Activated CD4-positive, alpha-beta T cell treated with anti-CD3 and anti-CD28 coated beads, Interleukin-2, amount 50 U/mL, for 48 hours (primary cell): ENCODE measurements at regions not wholly inside any gene's neighbourhood (a gene's known extent, or its start where the extent isn't known, plus 50 kb on each side); places are given as distances from the start of the nearest gene placed in this dataset.

Experiments
- DNase-seq, 2 experiments: peaks; one replicate each; pipeline ENCODE4 v3.0.0-alpha.2; 2020

DNA sequence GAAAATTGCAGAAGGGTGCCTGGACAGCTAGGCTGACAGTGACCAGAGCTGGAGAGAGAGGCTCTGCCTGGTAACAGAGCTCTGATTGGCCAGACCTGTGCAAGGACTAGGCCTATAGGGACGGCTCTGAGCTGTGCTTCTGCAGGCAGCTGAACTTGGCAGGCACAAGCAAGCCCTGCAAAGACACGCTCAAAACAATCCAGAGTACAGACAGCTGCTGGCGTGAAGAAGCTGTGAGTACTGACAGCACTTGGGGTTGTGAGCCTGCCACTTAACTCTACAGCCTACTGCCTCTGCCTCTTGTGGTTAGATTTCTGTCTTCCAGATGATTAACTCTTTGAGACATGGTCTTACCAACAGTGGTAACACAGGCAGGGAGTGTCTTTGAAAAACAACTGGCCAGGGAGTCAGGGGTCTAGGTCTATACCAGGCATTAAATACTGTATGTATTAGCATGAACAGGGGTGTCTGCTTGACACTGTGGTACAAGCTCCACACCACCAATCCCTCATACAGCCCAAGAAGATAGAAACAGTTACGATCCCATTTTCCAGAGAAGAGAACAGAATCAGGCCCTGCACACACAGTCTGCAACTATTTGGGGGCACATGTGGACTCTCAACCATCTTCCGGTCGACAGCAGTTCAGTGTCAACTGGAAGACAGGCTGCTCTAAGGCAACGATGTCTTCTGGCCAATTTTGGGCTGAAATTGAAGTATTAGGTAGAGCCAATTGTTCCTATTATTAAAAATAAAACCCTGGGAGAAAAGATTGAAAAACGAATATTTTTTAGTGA, 568.4 kb downstream of the TNS1 start:
- DNase-seq = no peak

DNA sequence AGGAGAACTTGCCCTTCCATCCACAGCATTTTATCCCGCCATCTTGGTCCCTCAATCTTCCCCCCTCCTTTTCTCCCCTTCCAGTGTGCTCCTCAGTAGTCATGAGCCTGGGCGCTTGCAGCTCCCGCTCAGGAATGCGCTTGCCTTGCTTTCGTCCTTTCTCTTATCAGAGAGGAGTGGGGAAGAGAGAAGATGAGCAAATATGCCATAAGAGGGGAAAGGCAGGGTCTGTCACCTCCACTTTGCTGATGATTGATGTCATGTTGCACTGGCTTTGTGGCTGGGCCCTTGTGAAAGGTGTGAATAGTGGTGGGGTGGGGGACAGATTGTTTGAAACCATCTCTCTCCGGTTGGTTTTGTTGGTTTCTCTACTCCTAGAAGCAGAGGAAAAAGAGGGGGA, 569.3 kb downstream of the TNS1 start:
- no peak for DNase-seq

DNA sequence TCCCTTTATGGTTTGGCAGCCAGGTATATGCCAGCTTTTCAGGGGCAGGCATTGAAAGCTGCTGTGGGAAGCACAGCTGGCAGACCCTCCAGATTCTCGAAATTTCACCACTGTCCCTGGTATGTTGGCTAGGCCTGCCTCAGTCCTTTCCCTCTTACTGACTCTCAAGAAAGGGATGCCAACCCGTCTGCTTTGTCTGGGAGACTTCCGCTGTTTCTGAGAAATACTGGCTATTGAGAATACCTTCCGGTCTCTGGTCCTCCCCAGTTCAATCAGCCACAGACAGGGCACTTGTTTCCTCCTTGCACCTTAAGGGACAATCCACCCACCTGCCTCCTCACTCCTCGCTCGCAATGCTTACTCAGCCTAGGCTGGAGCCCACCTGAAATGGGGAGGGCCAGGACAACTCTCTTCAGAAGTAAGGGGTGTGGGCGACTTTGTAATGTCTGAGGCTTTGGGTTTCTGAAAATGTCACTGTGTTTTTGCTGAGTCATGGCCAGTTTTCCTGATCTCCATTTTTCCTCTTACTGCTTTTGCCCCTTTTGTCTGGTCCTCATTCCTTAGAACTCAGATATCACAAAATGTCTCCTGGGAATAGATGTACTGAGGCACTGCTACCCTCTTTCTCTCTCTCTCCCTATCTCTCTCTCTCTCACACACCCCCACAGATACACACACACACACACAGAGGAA, 571.1 kb downstream of the TNS1 start:
- DNase-seq = no peak

DNA sequence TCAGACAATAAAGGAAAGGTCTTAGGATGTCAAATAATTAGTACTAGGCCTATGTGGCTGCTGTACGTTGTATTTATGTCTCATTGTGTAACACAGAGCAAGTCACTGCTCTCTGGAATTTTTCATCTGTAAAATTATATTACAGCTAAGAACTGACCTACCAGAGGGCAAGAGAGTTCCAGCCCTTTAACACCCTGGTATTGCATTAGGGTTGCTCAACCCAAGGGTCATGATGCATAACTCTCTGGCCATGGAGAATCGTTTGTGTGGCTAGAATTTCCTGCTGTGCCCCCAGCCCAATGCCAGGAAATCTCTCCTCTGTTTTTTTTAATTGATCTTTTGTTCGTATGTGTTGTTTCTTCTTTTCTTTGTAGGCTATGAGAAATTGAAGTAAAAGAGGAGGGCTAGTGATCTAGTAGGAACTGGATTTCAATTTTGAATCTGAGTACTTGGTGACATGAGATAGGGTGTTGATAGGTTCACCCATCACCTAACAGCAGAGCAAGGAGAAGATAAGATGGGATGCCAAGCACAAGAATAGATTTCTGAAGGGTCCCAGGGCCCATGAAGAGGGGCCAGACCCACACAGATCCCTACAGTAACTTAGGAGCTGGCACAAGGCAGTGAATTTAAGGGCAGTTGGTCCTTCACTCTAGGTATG, 571.2 kb upstream of the TNP1 start:
- DNase-seq = no peak

DNA sequence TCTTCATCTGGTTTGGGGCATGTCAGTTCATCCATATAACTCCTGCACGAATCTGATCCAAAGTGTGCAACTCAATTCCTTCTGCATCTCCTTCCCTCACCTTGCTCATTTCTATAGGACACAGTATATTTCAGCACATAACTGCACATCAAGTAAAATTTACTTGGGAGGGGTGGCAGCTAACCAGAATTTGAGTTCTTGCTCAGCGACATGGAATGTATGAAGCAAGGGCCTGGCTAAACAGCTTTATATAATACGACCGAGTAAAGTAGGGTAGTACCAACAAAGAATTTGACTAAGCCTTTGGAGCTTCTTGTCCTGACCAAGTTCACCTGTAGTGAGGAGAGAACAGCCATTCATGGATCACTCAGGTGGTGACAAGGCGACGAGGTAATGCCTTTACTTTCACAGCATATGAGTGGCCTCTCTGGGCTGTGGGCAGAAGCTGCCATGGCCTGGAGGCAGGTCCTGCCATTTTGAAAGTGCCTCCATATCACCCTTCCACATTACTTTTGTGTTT, 570.2 kb upstream of the TNP1 start:
- no peak for DNase-seq

DNA sequence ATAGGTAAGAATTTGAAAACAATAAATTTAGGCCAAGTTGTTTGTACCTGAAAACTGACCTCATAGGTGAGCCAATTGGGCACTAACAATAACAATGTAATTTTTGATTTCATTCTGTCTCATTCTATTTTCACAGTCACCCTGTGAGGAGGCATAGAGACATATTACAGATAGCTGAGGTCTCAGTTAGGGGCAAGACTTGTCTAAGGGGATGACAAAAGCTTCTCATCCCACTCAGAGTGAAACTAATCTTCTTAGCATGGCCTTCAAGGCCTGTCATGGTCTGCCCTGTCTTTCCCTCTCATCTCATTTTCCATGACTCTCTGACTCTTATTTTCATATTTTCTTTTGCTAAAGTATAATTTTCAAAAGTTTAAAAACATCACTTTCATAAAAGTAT, 562.0 kb upstream of the TNP1 start:
- no peak for DNase-seq

DNA sequence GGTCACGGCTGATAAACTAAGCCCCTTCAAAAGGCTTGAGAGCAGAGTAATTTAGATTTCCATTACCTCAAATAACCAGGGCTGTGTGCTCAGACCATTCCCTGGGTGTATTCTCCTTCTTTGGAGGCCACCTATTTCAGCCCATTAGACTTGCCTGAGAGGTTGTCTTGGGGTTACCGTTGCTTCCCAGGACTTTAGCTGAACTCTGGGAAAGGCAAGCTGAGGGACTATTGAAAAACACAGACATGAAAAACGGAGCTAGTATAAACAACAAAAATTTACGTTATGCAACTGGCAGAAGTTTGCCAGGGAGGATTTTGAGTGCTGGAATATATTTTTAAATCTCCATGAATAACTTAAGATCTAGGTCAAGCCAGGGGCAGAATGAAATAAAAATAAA, 561.0 kb upstream of the TNP1 start:
- no peak for DNase-seq

DNA sequence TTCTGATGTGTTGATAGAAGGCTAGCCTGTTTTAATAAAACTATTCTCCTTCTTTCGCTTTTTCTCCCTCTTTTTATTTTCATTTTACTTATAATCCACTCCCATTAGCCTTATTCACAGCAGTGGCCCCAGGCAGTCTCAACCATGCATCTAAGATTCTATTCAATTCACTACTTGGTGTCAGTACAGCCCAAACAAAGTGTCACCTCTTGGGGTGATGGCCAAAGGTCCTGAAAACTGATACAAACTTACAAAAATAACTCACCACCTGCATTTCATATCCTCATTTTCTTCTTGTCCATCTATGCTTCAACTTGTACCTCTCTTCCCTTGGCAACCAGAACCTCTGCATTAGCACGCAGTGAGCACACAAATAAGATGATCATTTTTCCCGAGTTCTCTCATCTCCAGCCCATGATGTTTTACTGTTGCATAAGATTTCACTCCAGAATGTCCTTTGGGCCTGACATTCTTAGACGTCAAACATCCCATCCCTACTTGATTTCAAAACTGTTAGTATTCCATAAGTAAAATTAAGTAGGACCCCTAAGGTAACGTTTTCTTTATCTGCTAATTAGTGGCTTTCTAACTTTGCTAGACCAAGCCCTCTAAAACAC, 559.3 kb upstream of the TNP1 start:
- DNase-seq = no peak

DNA sequence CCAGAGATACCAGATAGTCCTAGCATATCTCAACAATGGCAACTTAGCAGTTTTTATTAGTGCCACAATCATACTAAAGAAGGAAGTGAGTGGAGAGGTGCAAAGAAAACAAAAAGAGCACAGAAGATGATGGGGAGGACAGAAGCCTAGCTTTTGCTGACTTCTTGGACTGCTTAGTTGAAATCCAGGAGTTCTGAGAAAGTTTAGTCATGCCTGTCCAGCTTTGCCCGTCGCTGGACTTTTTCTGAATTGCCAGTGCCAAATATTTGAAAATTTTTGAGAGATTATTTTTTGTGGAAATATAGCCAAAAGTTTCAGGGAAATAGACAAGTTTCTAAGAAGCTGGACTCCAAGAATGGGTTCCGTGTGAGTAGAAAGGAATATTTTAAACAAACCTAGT, 558.7 kb upstream of the TNP1 start:
- DNase-seq = no peak

DNA sequence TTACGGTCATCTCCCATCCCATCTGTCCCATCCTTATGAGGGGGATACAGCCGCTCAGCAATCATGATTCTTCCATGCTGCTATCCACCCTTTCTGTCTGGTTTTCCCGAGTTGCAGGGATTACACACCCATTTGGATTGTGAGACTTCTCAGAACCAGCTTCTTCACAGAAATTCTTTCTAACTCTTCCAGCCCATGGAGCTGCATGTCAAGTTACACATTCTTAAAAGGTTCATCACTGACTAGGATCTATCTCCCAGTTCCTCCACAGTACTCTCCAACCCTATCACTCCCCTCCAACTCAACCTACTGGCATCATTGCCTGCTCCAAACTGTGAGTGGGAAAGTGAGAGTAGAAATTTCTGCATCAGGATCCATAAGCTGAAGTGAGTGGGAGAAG, 558.2 kb upstream of the TNP1 start:
- no peak for DNase-seq

DNA sequence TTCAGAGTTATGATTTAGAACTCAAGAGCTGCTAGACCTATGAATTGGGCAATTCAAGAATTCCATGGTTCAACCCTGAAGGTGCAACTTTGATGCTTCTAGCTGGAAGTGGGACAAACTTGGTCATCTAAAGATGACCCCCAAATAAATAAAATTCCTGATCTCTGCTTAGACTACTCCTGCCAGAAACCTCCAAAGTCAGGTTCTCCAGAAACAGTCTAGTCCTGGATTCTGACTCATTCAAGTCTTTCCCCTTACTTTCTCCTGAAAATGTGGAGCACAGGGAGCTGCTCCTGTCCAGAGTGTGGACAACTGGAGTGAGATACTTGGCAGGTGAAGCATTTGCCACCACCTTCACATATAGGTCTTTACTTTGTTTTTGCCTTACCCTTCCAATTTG, 557.7 kb upstream of the TNP1 start:
- DNase-seq = no peak

DNA sequence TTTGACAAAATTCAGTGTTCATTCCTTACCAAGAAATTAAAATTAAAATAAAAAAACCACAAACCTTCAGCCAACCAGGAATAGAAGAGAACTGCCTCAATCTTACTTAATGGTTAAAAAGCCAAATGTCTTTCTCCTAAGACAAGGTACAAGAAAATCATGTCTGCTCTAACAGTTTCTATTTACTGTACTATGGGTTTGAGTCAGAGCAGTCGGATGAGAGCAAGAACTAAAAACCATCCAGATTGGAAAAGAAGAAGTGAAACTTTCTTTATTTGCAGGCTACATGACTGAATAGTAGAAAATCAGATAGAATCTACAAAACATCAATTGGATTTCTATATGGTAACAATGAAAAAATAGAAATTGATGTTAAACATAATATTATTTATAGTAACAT, 555.5 kb upstream of the TNP1 start:
- no peak for DNase-seq

DNA sequence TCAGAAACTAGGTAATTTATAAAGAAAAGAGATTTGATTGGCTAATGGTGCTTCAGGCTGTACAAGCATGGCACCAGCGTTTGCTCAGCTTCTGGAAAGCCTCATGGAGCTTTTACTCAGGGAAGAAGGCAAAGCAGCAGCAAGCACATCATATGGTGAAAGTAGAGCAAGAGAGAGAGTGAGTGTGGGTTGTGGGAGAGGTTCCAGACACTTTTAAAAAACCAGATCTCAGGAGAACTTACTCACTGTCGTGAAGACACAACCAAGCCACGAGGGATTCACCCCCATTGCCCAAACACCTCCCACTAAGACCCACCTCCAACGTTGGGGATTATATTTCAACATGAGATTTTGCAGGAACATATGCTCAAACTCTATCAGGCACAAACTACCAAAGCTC, 554.6 kb upstream of the TNP1 start:
- no peak for DNase-seq

DNA sequence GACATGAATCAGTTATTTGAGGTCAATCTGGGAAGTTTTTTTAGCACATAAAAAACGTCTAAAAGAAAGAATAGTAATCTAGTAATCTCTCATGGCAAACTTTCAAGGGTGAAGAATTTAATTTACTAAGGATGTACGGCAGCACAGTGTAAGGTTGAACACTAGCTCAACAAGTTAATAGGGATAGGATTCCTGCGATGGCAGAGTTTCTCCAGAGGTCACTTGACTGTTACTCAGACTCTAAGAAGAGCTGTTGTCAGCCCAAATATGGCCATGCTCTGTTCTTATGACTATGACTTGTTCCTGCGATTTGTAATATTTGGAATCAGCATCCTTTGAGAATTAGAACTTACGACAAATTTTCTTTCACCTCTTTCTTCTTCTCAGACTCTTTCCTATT, 553.3 kb upstream of the TNP1 start:
- DNase-seq = no peak

DNA sequence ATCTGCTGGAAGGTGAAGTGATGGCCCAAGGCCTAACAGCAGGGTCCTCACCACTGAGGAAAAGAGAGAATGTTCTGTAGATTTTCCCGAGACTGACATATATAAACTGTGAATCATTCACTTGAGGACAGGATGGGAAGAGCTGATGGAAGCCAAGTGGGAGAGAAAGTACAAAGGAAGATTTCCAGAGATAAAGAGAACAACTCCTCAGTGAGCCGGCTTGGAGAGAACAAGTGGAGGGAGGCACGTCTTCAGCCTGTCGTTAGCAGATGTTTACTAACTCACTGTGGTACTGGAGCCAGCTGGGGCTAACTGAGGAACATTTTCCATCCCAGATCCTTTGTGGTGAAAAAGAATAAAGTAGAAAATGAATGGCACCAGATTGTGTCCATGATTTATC, 552.9 kb upstream of the TNP1 start:
- DNase-seq = no peak

DNA sequence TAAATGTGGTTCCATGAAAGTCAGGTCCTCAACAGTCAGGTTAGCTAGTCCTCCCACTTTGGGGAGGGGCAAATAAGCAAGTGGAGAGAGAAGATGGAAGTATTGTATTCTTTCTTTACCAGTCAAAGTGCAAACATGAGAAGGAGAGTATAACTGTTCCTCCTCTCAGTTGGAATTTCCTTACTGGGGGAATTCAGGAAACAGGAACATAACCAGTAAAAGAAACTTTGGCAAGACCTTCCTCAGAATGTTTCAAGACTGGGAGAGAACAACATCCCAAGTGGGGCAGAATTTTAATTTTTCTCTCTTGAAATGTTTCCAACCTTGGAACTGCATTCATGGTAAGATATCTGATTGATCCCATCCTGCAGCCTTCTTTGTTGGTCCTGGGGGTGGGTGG, 552.4 kb upstream of the TNP1 start:
- no peak for DNase-seq

DNA sequence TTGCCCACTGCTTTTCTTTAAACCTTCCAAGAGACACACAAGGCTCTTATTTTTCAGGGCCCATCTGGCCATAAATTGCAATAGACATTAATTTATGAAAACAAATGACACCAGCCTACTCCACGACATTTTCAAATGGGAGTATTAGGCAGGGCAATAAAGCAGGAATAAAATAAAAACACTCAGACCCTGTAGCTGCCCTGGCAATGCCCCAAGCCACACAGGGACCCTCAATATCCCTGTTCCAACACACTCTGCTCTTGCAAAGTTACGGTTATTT, 550.8 kb upstream of the TNP1 start:
- no peak for DNase-seq

DNA sequence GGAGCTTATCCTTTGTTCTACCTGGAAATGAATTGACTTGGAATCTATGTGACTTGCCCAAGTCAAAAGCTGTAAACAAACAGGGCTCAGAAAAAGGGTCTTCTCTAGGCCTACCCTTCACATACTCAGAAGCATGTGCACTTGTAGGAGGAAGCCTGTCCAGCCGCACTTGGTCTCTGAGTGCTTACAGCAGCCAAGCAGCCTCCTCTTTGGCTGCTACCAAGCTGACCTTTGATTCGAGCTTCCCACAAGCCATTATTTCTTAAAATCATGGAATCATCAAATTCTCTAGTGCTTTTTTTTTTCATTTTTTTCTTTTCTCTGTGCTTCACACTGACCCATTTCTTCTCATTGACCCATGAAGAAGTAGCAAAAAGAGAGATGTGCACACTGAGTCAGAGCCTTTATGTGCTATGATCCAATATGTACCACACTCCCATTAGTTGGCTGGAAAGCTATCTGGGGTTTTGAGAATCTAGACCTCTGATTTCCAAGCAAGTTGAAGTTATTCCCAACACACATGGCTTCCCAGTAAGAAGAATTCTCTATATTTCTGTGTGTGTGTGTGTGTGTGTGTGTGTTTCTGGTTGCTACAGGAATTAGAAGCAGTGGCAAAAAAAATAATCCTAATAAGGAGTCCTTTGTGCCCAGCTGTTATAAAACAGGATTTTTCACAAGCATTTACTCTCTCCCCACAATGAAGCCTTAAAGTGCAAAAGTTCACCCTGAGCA, 550.3 kb upstream of the TNP1 start:
- DNase-seq = no peak

DNA sequence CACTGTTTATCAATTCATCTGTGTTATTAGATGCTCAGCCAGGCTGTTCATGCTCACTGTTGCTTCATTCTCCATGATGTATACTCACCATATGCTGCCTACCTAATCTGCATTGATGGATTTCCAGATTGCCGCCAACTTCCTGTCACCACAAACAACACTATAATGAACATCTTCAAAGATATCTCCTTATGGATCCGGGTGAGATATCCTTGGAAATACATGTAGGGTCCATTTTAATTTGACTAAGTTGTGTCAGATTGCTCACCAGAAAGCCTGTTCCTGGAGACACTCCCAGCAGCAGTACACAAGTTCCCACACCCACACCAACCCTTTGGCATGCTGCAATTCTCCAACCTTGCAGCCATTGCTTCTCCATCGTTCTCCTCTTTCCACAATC, 547.5 kb upstream of the TNP1 start:
- no peak for DNase-seq

DNA sequence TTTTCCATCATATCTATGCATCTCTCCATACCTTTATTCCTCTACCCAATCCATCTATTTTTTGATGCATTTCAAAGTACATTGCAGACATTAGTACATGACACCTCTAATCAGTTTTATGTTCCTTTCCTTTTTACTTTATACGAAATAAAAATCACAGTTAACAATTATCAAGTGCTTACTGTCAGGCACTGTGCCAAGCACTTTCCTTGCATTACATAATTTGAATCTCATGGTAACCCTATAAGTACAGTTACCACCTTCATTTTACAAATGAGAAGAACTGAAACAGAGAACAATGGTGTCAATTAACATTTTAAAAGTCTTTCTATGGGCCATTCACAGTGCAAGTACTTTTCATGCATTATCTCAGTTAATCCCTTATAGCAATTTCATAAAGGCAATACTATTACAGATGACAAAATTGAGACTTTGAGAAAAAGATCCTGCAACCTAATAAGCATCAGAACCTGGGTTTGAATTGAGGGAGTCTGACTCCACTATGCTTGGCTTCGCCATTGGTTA, 544.4 kb upstream of the TNP1 start:
- DNase-seq = no peak

DNA sequence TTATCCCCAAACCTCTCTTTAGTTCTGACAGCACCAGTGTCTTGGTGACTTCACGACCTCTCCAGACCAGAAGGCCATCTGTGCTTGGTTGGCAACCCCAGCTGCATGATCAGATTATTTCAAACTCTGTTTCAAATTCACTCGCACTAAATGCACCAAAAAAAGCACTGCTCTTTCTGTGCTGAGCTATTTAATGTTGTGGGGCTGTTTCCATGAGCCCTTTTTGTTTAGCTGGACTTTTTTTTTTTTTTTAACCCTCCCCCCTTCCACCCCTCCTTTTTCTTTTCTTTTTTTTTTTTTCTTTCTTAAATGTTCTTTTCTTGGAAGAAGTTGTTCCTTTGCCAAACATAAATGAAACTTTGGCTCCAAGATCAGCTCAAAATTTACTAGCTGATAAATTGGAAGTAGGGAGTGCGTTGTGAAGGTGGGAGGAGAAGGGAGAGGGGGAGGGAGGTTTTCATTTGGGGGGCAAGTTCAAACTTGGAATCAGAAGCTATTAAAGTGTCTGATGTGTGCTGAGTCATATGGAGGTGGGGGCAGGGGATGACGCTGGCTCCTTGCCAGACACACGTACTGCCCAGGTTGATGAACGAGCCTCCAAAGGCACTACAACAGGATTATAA, 543.0 kb upstream of the TNP1 start:
- no peak for DNase-seq

DNA sequence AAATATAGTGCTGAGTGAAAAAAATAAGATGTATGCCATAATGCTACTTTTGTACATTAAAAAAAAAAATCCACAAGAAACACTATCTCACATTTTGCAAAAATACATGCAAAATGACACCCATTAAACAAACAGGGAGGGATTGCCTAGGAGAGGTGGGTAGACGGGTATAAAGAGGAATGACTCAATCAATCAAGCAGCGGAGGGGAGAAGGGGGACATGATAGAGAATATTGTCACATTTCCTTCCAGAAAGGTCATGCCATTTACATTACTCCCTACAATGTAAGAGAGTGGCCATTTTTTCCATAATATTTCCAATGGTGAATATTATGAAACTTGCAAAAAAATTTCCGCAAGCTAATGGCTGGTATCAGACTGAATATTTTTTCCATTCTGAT, 542.3 kb upstream of the TNP1 start:
- DNase-seq = no peak
